Neural cell (in vitro differentiated cells): ENCODE measurements at regions not wholly inside any gene's neighbourhood (a gene's known extent, or its start where the extent isn't known, plus 50 kb on each side); places are given as distances from the start of the nearest gene placed in this dataset.

Source experiments
- CTCF ChIP-seq: fragments of 450-650 bp; IDR thresholded peaks from 2 replicates; pipeline ENCODE4 v1.5.1; 2014; ENCODE audit warnings: antibody characterized with exemption, mild to moderate bottlenecking, moderate library complexity; ENCODE audit not compliant: poor library complexity, severe bottlenecking
- EP300 ChIP-seq: fragments of 450-650 bp; conservative IDR thresholded peaks from 2 replicates; pipeline ENCODE4 v1.6.1; 2014; ENCODE audit warnings: antibody characterized with exemption, mild to moderate bottlenecking, moderate library complexity; ENCODE audit not compliant: poor library complexity, severe bottlenecking
- EZH2 ChIP-seq: fragments of 200-600, 300-800 bp; shearing (Covaris generic), sonication (generic); IDR thresholded peaks from 2 replicates; pipeline ENCODE4 v1.6.1; 2014; ENCODE audit warnings: antibody characterized with exemption, low read length, borderline replicate concordance, mild to moderate bottlenecking; ENCODE audit not compliant: insufficient read depth, poor library complexity, severe bottlenecking
- MXI1 ChIP-seq: fragments of 450-650 bp; conservative IDR thresholded peaks from 2 replicates; pipeline ENCODE4 v1.6.1; 2014; ENCODE audit warnings: antibody characterized with exemption, mild to moderate bottlenecking; ENCODE audit not compliant: poor library complexity, severe bottlenecking
- REST ChIP-seq: IDR thresholded peaks from 2 replicates; pipeline ENCODE4 v1.6.1; 2012; ENCODE audit warnings: borderline replicate concordance
- SMC3 ChIP-seq: fragments of 450-650 bp; conservative IDR thresholded peaks from 2 replicates; pipeline ENCODE4 v1.6.1; 2014; ENCODE audit warnings: antibody characterized with exemption, mild to moderate bottlenecking, moderate library complexity; ENCODE audit not compliant: poor library complexity
- TAF1 ChIP-seq: IDR thresholded peaks from 2 replicates; pipeline ENCODE4 v1.6.1; 2012; ENCODE audit warnings: low read depth

GRCh38 chr10:10892290-10892875, 125.3 kb upstream of the CELF2 start:
- TF ChIP-seq REST = no peak
- no peak for TF ChIP-seq EP300
- no peak for TF ChIP-seq SMC3
- no peak for TF ChIP-seq CTCF
- TF ChIP-seq EZH2 = no peak
- TF ChIP-seq MXI1 = no peak
- no peak for TF ChIP-seq TAF1
